Thyroid gland (tissue), 4 donors: ENCODE measurements at regions not wholly inside any gene's neighbourhood (a gene's known extent, or its start where the extent isn't known, plus 50 kb on each side); places are given as distances from the start of the nearest gene placed in this dataset.
"Not testable (repeated sequence)": the region's sequence is repeated elsewhere in the genome, so short reads cannot be mapped to it uniquely, and the experiment has no call there.

Experiments used
- DNase-seq, 2 donors: peaks; one replicate each; pipeline ENCODE4 v3.0.0-alpha.2; 2019
- H3K27ac ChIP-seq, 3 donors: fragments of 200-600 bp; sonication (generic); 1 replicate in 2 of 3; 2 replicates in 1 of 3; pipeline ENCODE4 v1.5.1; 2016 to 2019; ENCODE audit warnings: mild to moderate bottlenecking in 1 of 3, moderate library complexity in 1 of 3
- H3K27me3 ChIP-seq: fragments of 200-600 bp; sonication (generic); one replicate; pipeline ENCODE4 v1.5.1; 2019
- H3K36me3 ChIP-seq, 2 donors: fragments of 200-600 bp; sonication (generic); one replicate each; pipeline ENCODE4 v1.5.1; 2016 to 2019
- H3K4me1 ChIP-seq, 2 donors: fragments of 200-600 bp; sonication (generic); one replicate each; pipeline ENCODE4 v1.5.1; 2017 to 2019
- H3K4me3 ChIP-seq, 3 donors: fragments of 200-600 bp; sonication (generic); replicated peaks in 1 of 3; 1 replicate in 2 of 3; 2 replicates in 1 of 3; pipeline ENCODE4 v1.5.1; 2016; ENCODE audit warnings: mild to moderate bottlenecking in 1 of 3
- H3K9me3 ChIP-seq: fragments of 200-600 bp; sonication (generic); one replicate; pipeline ENCODE4 v1.5.1; 2017
- POLR2A ChIP-seq, 2 donors: fragments of 450-650 bp; IDR thresholded peaks; one replicate each; pipeline ENCODE4 v1.6.1; 2017; ENCODE audit warnings: antibody characterized with exemption in 2 of 2, mild to moderate bottlenecking in 2 of 2, moderate library complexity in 1 of 2
- WGBS, 2 donors: methylation state at CpG; one replicate each; pipeline ENCODE4 v1.1.5; 2017; 5-methylcytosine and 5-hydroxymethylcytosine counted together
- intact Hi-C: fragments of 100-400 bp; cut with DNase I; formaldehyde crosslinking; loops from one replicate; pipeline ENCODE4 v1.15.1; 2023
- TF ChIP-seq, protein P1 (sequence below), 6 experiments: fragments of 200-600 bp in 3 of 6; fragments of 450-650 bp in 3 of 6; sonication (generic) in 3 of 6; IDR thresholded peaks; one replicate each; pipeline ENCODE4 v1.5.1; 2016 to 2019; ENCODE audit warnings: antibody characterized with exemption in 6 of 6, mild to moderate bottlenecking in 2 of 6, inconsistent platforms in 1 of 6, moderate library complexity in 1 of 6

- H3K27ac ChIP-seq: no peak overlapping the region
- DNase-seq: no peak
- intact Hi-C loops: no loop called here
Observed at GRCh38 chr22:23396362-23397007, 183.6 kb downstream of the IGLL1 start.

GRCh38 chr22:23395530-23396361 lies 184.3 kb downstream of the IGLL1 start:
- H3K4me1 ChIP-seq: no peaks in the 10 kb centered on the region
- no peak for DNase-seq
- intact Hi-C loops: no loop called here
- no peak overlapping the region for H3K27ac ChIP-seq
- no peaks in the 10 kb centered on the region for H3K27me3 ChIP-seq
- TF ChIP-seq, protein P1, sequence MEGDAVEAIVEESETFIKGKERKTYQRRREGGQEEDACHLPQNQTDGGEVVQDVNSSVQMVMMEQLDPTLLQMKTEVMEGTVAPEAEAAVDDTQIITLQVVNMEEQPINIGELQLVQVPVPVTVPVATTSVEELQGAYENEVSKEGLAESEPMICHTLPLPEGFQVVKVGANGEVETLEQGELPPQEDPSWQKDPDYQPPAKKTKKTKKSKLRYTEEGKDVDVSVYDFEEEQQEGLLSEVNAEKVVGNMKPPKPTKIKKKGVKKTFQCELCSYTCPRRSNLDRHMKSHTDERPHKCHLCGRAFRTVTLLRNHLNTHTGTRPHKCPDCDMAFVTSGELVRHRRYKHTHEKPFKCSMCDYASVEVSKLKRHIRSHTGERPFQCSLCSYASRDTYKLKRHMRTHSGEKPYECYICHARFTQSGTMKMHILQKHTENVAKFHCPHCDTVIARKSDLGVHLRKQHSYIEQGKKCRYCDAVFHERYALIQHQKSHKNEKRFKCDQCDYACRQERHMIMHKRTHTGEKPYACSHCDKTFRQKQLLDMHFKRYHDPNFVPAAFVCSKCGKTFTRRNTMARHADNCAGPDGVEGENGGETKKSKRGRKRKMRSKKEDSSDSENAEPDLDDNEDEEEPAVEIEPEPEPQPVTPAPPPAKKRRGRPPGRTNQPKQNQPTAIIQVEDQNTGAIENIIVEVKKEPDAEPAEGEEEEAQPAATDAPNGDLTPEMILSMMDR (IDR thresholded peaks at IDR 0.05): no peak
- no peak for TF ChIP-seq POLR2A (IDR thresholded peaks at IDR 0.05)
- no peaks in the 10 kb centered on the region for H3K9me3 ChIP-seq
- WGBS, 2 donors: 84 to 97% methylated on average over 10 to 11 of the region's 14 CpGs
- no peak overlapping the region for H3K4me3 ChIP-seq
- H3K36me3 ChIP-seq: no peaks in the 10 kb centered on the region

More at GRCh38 chr22:23396362-23397007, 183.6 kb downstream of the IGLL1 start:
- H3K4me3 ChIP-seq: no peak overlapping the region
- TF ChIP-seq, protein P1 (IDR thresholded peaks at IDR 0.05): no peak
- TF ChIP-seq POLR2A (IDR thresholded peaks at IDR 0.05): no peak
- 82 to 95% methylated on average over 7 of the region's 8 CpGs for WGBS, 2 donors
- H3K9me3 ChIP-seq: no peaks in the 10 kb centered on the region
- no peaks in the 10 kb centered on the region for H3K4me1 ChIP-seq
- no peaks in the 10 kb centered on the region for H3K36me3 ChIP-seq
- no peaks in the 10 kb centered on the region for H3K27me3 ChIP-seq

- H3K4me3 ChIP-seq: no peak overlapping the region
- no peaks in the 10 kb centered on the region for H3K4me1 ChIP-seq
- intact Hi-C loops: no loop called here
- TF ChIP-seq, protein P1 (IDR thresholded peaks at IDR 0.05): no peak
- no peak for TF ChIP-seq POLR2A (IDR thresholded peaks at IDR 0.05)
- 96 to 99% methylated on average over 9 to 18 of the region's 28 CpGs for WGBS, 2 donors
- no peak for DNase-seq
- no peaks in the 10 kb centered on the region for H3K27me3 ChIP-seq
- no peaks in the 10 kb centered on the region for H3K36me3 ChIP-seq
- no peak overlapping the region for H3K27ac ChIP-seq
- no peaks in the 10 kb centered on the region for H3K9me3 ChIP-seq
Observed at GRCh38 chr22:23394525-23395326, 185.4 kb downstream of the IGLL1 start.

- no peaks in the 10 kb centered on the region for H3K36me3 ChIP-seq
- no peaks in the 10 kb centered on the region for H3K9me3 ChIP-seq
- intact Hi-C loops: no loop called here
- no peaks in the 10 kb centered on the region for H3K4me1 ChIP-seq
- H3K4me3 ChIP-seq: no peak overlapping the region
- H3K27ac ChIP-seq: no peak overlapping the region
- no peak for DNase-seq
- WGBS, 2 donors: 96 to 97% methylated on average over 5 to 6 of the region's 17 CpGs
- no peaks in the 10 kb centered on the region for H3K27me3 ChIP-seq
- TF ChIP-seq, protein P1 (IDR thresholded peaks at IDR 0.05): no peak
- no peak for TF ChIP-seq POLR2A (IDR thresholded peaks at IDR 0.05)
Observed at GRCh38 chr22:23393721-23394320, 186.3 kb downstream of the IGLL1 start.

- WGBS, 2 donors: 75 to 82% methylated on average over 2 to 11 of the region's 14 CpGs
- H3K4me3 ChIP-seq, H3K4me1 ChIP-seq, H3K9me3 ChIP-seq, H3K27me3 ChIP-seq, H3K27ac ChIP-seq, H3K36me3 ChIP-seq, DNase-seq, intact Hi-C loops: not testable (repeated sequence)
Observed at GRCh38 chr22:23393199-23393598, 186.9 kb downstream of the IGLL1 start.
